Parathyroid adenoma (tissue), 2 donors: ENCODE measurements at regions not wholly inside any gene's neighbourhood (a gene's known extent, or its start where the extent isn't known, plus 50 kb on each side); places are given as distances from the start of the nearest gene placed in this dataset.

Source experiments
- H2AFZ ChIP-seq: fragments of 300-600 bp; sonication (generic); one replicate; pipeline ENCODE4 v1.7.0; 2017; ENCODE audit warnings: antibody characterized with exemption, mild to moderate bottlenecking
- H3K27ac ChIP-seq: fragments of 300-600 bp; sonication (generic); one replicate; pipeline ENCODE4 v1.7.0; 2017
- H3K27me3 ChIP-seq: fragments of 300-600 bp; sonication (generic); one replicate; pipeline ENCODE4 v1.7.0; 2017; ENCODE audit warnings: low read length; ENCODE audit not compliant: control insufficient read depth, insufficient read depth
- H3K36me3 ChIP-seq: fragments of 300-600 bp; sonication (generic); one replicate; pipeline ENCODE4 v1.7.0; 2017; ENCODE audit warnings: low read length; ENCODE audit not compliant: control insufficient read depth, insufficient read depth
- H3K4me1 ChIP-seq: fragments of 300-600 bp; sonication (generic); one replicate; pipeline ENCODE4 v1.7.0; 2017; ENCODE audit warnings: control low read depth
- H3K4me2 ChIP-seq: fragments of 300-600 bp; sonication (generic); one replicate; pipeline ENCODE4 v1.7.0; 2017; ENCODE audit warnings: low read length
- H3K4me3 ChIP-seq: fragments of 300-600 bp; sonication (generic); one replicate; pipeline ENCODE4 v1.7.0; 2017; ENCODE audit warnings: low read depth, low read length
- H3K79me2 ChIP-seq: fragments of 300-600 bp; sonication (generic); one replicate; pipeline ENCODE4 v1.7.0; 2017; ENCODE audit warnings: control low read depth
- H3K9ac ChIP-seq: fragments of 300-600 bp; sonication (generic); one replicate; pipeline ENCODE4 v1.7.0; 2017; ENCODE audit warnings: mild to moderate bottlenecking
- H3K9me3 ChIP-seq: fragments of 300-600 bp; sonication (generic); one replicate; pipeline ENCODE4 v1.7.0; 2017; ENCODE audit warnings: low read length; ENCODE audit not compliant: control insufficient read depth
- TF ChIP-seq, protein P1 (sequence below): fragments of 300-600 bp; sonication (generic); IDR thresholded peaks from one replicate; pipeline ENCODE4 v1.7.0; 2017; ENCODE audit warnings: antibody characterized with exemption, mild to moderate bottlenecking
- donor health status: primary hyperparathyroidism.

DNA sequence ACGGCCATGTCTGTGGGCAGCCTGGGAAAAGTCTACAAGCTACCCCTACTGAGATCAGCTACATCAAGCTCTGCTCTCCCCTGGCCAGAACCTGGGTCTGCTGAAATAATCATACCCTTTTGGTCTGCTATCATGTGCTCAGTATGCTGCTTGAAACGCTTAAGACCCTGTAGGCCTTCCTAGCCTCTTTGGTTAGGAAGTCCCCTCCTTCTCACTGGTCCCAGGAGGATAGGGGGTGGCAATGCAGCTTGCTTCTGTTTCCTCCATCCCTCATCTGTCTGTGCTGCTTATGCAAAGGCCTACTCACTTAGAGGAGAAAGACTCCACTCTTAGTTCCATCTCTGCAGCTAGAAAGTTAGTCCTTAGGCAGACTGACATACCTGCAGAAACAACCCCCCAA, 118.2 kb upstream of the RASGRP1 start:
- Histone ChIP-seq H3K79me2 (no peaks in the 10 kb centered on the region), H3K9me3 (no peaks in the 10 kb centered on the region), H3K36me3 (no peaks in the 10 kb centered on the region), H3K27ac (no peak overlapping the region), H3K9ac (no peak overlapping the region), H3K4me1 (peaks cover 2% of the 10 kb centered on the region), H2AFZ (no peak overlapping the region), H3K4me2 (no peak overlapping the region), H3K4me3 (no peak overlapping the region), H3K27me3 (no peaks in the 10 kb centered on the region)
- TF ChIP-seq, protein P1, sequence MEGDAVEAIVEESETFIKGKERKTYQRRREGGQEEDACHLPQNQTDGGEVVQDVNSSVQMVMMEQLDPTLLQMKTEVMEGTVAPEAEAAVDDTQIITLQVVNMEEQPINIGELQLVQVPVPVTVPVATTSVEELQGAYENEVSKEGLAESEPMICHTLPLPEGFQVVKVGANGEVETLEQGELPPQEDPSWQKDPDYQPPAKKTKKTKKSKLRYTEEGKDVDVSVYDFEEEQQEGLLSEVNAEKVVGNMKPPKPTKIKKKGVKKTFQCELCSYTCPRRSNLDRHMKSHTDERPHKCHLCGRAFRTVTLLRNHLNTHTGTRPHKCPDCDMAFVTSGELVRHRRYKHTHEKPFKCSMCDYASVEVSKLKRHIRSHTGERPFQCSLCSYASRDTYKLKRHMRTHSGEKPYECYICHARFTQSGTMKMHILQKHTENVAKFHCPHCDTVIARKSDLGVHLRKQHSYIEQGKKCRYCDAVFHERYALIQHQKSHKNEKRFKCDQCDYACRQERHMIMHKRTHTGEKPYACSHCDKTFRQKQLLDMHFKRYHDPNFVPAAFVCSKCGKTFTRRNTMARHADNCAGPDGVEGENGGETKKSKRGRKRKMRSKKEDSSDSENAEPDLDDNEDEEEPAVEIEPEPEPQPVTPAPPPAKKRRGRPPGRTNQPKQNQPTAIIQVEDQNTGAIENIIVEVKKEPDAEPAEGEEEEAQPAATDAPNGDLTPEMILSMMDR, result no peak

- Histone ChIP-seq H3K9ac (no peak overlapping the region), H3K27ac (no peak overlapping the region)
Measured at GRCh38 chr15:38683382-38684242, 119.0 kb upstream of the RASGRP1 start.

DNA sequence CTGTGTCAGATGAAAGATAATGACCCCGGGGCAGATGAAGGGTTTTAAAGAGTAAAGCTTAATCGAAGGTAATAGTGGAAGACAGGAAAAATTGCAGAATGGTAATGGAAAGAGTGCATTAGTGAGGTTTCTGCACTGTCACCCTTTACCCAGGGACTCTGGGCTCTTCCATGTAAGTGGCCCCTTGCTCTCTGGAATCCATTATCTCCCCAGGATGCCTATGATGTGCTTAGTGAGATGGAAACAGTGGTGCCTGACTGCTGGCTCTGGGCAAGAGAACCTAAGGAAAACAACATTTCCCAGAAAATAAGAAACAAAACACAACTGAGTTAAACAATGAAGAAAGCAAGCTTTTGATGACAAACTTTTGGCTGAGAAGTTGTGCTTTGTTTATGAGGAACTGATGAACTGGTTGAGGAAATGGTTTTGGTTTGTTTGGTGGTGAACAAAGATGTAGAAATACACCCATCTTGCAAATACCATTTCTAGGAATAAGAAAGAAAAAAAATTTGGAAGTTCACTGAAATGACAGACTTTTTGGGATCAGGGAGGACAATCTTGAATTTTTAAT, 119.9 kb upstream of the RASGRP1 start:
- Histone ChIP-seq H3K27me3 (no peaks in the 10 kb centered on the region), H3K27ac (no peak overlapping the region), H3K36me3 (no peaks in the 10 kb centered on the region), H3K4me3 (no peak overlapping the region), H2AFZ (no peak overlapping the region), H3K9me3 (no peaks in the 10 kb centered on the region), H3K79me2 (no peaks in the 10 kb centered on the region), H3K4me2 (no peak overlapping the region), H3K9ac (no peak overlapping the region), H3K4me1 (no peaks in the 10 kb centered on the region)
- TF ChIP-seq, protein P1, result no peak

More at GRCh38 chr15:38683382-38684242, 119.0 kb upstream of the RASGRP1 start:
- Histone ChIP-seq H3K79me2 (no peaks in the 10 kb centered on the region), H3K4me3 (no peak overlapping the region), H3K4me1 (no peaks in the 10 kb centered on the region), H3K9me3 (no peaks in the 10 kb centered on the region), H3K27me3 (no peaks in the 10 kb centered on the region), H3K4me2 (no peak overlapping the region), H2AFZ (no peak overlapping the region), H3K36me3 (no peaks in the 10 kb centered on the region)
- TF ChIP-seq, protein P1, result peak; percentile 62

- Histone ChIP-seq H2AFZ (no peak overlapping the region), H3K36me3 (no peaks in the 10 kb centered on the region), H3K4me1 (no peaks in the 10 kb centered on the region), H3K9me3 (no peaks in the 10 kb centered on the region), H3K4me3 (no peak overlapping the region), H3K9ac (no peak overlapping the region), H3K79me2 (no peaks in the 10 kb centered on the region), H3K27ac (no peak overlapping the region), H3K4me2 (no peak overlapping the region), H3K27me3 (no peaks in the 10 kb centered on the region)
- TF ChIP-seq, protein P1, result no peak
Measured at GRCh38 chr15:38685686-38686339, 121.2 kb upstream of the RASGRP1 start.
